Midbrain (tissue), 1 donor: ENCODE measurements at regions not wholly inside any gene's neighbourhood (a gene's known extent, or its start where the extent isn't known, plus 50 kb on each side); places are given as distances from the start of the nearest gene placed in this dataset.

Source experiments
- DNase-seq: peaks from one replicate; lab custom pipeline; 2025; lab: John Stamatoyannopoulos, UW

DNA sequence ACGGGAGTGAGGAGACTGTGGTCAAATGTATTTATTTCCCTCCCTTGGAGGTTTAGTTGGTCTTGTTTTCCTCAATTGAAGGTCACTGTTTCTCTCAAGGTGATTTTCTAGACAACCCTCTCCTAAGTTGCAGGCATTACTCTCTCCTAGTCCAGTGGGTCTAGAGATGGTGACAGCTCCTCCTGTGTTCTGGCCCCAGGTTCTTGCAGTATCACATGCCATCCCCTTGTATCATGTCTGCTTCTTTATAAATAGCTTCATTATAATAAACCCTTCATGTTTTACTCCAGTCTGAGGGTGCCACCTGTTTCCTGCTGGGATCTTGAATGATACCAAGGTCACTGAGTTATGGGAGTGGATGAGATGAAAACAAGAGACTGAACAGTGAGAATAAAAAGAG is 208.0 kb upstream of the KCNN2 start:
- DNase-seq = no peak

- DNase-seq = no peak
Measured at GRCh38 chr5:114166081-114166480, 195.8 kb upstream of the KCNN2 start.

GRCh38 chr5:114174131-114174530 is 187.7 kb upstream of the KCNN2 start:
- no peak for DNase-seq

DNA sequence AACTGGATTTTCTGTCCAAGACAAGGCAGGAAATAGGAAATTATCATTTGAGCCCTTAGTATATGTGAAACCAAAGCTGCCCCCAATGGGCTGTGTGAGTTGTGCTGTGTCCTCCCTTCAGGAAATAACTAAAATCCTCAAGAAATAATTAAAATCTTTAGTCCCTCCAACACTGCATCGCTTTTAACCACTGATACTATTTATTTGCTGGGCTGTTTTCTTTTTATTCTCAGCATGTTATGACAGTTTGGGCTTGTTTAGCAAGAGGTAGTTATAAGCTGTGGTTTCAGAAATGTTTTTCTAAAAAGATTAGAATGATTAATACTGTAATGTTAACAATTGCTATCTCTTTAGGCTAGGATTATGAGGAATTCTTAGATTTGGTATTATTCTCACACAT is 187.0 kb upstream of the KCNN2 start:
- DNase-seq = no peak

GRCh38 chr5:114176356-114176755 is 185.5 kb upstream of the KCNN2 start:
- no peak for DNase-seq

GRCh38 chr5:114179134-114179533 is 182.7 kb upstream of the KCNN2 start:
- no peak for DNase-seq

- no peak for DNase-seq
Measured at GRCh38 chr5:114184006-114184405, 177.9 kb upstream of the KCNN2 start.

- no peak for DNase-seq
Measured at GRCh38 chr5:114185274-114185673, 176.6 kb upstream of the KCNN2 start.

DNA sequence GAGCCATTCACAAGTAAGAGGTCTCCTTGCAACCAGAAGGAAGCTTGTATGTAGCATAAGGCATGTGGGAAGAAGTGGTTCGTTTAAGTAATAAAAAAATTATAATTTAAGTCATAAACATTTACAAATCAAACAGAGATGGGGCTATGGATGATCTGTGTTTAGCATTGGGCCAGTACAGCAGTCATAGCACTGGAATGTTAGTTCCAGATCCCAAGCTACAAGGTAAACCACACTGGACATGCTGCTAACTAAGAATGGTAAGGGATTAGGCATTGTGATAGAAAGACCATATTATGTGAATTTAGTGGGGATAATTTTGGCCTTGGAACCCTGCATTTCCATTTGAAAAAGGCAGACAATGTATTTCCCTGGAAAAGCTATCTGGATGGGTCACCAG is 170.4 kb upstream of the KCNN2 start:
- no peak for DNase-seq

DNA sequence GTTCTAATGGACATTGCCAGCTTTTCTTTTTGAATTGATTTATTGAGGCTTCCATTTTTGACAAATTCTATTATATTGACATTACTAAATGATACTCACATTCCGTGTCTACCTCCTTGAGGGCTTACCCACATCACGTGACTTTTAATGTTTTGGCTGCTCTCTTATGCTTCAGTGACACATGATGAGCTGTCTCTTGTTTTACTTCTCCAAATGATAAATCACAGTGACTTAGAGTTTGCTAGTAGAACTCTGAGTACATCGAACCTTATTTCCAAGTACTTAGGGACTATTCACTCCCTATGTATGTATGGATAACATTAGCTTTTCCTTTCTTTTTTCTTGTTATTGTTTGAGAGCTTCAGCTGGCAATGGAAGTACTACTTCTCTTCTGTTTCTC is 169.8 kb upstream of the KCNN2 start:
- DNase-seq = no peak

GRCh38 chr5:114201332-114201731 is 160.5 kb upstream of the KCNN2 start:
- no peak for DNase-seq

DNA sequence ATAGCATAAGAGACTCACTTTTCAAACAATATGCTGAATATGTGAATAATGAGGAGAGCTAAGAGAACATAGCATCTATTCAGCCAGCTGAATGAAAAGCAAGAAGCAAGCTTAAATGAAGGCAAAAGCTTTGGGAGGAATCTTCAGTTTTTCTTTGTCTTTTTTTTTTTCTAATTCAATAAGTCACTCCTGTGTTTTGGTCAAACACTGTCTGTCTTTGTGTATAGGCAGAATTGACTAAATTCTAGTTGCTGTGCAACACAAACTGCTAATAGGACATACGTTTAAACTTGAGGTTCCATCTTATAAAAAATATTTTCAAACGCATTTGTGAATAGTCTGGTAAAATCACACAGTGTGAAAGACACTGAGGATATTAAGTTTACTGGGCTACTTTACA is 156.9 kb upstream of the KCNN2 start:
- DNase-seq = no peak

- DNase-seq = no peak
Measured at GRCh38 chr5:114206640-114207039, 155.2 kb upstream of the KCNN2 start.

DNA sequence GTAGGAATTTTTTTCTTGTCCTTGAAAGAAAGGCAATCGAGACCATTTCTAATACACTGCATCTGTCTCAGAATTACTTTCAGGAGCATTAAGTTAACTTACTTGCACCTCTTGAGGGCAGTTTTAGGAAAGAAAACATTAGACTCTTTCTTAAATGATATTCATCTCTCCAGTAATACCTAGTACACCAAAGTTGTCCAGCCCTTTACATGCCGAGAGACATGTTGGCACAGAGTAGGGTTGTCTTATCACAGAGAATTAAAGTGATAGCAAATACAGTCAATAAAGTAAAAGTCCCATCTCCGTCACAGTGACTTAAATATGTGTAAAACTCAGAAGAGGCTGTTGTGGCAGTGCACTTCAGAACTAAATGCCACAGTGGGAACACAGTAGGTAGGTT is 154.3 kb upstream of the KCNN2 start:
- no peak for DNase-seq

DNA sequence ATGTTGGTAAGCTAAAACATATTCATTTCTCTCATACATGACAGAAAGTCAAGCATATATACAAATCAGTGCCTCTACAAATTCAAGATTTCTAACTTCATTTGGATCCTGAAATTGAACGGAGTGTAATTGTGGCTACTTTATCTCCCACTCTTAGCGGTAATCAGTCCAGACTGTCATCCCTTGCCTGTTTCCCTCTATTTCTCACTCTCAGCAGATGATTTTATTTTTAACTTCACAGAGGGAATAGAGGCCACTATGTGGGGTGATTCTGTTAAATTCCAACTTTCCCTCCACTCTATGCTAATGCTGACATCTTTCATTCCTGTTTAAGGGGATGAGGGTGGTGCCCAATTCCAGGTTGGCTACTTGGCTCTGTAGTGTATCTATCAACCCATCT is 153.8 kb upstream of the KCNN2 start:
- DNase-seq = no peak

- DNase-seq = no peak
Measured at GRCh38 chr5:114208588-114208987, 153.3 kb upstream of the KCNN2 start.

- no peak for DNase-seq
Measured at GRCh38 chr5:114210662-114211061, 151.2 kb upstream of the KCNN2 start.

- no peak for DNase-seq
Measured at GRCh38 chr5:114221807-114222206, 140.1 kb upstream of the KCNN2 start.

DNA sequence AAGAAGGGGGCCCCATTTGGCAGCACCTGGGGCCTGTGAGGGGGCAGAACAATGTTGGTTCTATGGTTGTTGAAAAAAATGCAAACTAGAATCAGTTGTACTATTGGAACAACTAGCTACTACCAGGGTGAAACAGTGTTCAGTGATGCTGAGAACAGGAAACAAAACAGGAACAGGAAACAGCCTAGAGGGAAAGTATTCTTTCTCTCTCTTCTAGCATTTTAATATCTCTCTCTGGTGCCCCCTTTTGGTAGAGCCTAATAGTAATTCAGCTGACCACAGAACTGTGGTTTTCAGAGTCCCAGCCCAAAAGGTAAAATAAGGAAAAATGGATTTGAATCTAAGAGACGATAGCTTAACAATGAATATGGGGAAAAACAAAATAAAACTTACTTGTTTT is 138.0 kb upstream of the KCNN2 start:
- no peak for DNase-seq

GRCh38 chr5:114237766-114238165 is 124.1 kb upstream of the KCNN2 start:
- DNase-seq = no peak

DNA sequence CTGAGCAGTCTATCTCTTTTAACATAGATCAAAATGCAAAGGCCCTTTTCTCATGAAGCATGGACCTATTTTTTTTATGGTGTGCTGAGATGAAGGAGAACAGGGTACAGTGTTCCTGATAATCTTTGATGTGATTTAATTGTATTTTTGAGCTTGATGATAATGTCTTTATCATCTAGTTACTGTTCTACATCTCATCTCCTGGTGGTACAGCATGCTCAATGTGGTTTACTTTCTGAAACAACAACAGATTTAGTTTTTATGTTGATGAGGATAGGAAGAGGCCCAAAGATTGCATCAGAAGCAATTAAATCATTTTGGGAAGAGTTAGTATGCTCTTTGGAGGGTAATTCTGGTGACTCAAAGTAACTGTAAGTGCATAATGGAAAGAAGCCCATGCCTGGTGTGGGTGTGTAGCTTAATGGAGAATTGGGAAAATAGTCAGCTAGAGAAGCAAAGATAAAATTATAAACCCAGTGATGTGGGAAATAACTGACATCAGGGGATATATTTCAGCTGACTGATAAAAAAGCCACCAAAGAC is 123.0 kb upstream of the KCNN2 start:
- DNase-seq = no peak

GRCh38 chr5:114243281-114243971 is 118.4 kb upstream of the KCNN2 start:
- DNase-seq = no peak

GRCh38 chr5:114243972-114244317 is 117.9 kb upstream of the KCNN2 start:
- no peak for DNase-seq

- no peak for DNase-seq
Measured at GRCh38 chr5:114249823-114250222, 112.0 kb upstream of the KCNN2 start.
